HG03175 (cell line): ENCODE measurements at regions not wholly inside any gene's neighbourhood (a gene's known extent, or its start where the extent isn't known, plus 50 kb on each side); places are given as distances from the start of the nearest gene placed in this dataset.
"Not testable (repeated sequence)": the region's sequence is repeated elsewhere in the genome, so short reads cannot be mapped to it uniquely, and the experiment has no call there.

Source experiments
- ATAC-seq: cut with Tn5 transposase; IDR thresholded peaks from one replicate; pipeline ENCODE4 v1.9.1; 2021; ENCODE audit warnings: mild to moderate bottlenecking, moderate library complexity; ENCODE audit not compliant: unreplicated experiment

DNA sequence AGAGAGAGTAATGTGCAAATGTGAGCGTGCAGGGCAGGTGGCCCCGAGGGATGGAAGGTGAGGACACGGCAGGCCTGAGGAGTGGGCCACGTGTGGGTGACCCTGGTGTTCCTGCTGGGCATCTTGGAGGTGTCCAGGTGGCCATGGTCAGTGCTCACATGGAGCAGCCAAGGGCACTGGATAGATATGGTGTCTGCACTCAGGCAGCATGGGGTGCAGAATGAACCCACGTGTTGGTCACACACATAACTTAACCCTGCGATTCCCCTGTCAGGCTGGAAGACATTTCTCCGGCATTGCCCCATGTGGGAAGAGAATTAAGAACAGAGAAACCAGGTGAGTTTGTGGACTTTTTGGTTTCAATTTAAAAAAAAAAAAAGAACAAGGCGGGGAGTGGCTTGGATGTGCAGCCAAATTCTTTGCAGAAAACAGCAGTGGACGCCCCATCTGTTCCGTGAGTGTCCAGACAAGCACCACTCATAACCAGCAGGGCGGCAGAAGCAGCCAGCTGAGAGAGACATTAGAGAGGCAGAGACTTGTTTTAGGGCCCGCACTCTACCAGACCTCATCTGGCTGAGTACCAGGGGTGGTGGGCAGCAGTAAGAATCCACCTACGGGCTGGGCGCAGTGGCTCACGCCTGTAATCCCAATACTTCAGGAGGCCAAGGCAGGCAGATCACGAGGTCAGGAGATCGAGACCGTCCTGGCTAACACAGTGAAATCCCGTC lies 249.8 kb downstream of the ACKR3 start:
- no peak for ATAC-seq

DNA sequence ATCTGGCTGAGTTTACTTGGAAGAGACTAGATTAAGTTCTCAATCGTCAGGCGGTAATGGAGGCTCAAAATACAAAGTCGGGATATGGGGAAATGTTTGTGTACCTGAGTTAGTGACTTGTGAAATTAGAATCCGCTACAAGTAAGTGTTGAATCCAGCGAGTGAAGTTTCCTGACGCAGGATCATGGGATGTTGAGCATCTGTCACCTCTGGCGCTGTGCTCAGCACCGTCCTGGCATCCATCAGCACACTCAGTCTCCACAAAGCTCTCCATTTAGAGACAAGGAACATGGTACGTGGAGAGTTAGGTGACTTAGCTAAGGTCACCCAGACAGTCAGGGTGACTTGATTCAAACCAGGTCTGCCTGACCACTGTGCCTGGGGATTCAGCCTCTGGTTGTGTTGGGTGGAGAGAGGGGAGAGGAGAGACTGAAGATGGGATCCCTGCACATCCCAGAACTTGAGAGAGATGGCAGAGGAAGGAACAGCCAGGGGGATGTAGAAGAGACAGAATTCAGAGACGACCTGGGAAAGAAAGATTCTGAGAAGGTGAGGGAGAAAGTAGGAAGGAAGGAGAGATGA lies 251.2 kb downstream of the ACKR3 start:
- ATAC-seq: no peak

DNA sequence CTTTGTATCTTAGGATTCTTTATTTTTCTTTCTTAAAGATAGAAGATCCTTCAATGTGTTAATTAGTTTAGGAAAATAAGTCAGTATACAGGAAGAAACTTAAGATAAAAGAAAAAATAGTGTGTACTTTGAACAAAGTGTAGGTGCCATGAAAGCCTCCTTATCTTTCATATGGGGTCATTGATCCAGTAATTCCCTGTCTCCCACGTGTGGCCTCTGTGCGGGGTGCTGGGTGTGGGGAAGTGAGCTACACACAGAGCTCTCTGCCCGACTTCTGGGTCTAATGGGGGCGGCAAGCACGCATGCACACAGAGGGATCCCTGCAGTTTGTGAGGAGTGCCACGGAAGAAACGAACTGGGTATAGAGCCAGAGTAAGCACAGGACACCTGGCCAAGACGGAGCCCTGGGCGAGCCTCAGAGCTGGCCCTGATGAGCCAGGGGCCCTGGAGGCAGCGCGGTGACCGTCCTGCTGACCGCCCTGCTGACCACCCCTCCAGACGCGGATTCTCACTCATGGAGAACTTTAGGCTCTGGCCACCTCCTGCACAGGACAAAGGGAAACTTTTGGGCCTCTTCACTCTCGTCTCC lies 253.5 kb downstream of the ACKR3 start:
- ATAC-seq: no peak

DNA sequence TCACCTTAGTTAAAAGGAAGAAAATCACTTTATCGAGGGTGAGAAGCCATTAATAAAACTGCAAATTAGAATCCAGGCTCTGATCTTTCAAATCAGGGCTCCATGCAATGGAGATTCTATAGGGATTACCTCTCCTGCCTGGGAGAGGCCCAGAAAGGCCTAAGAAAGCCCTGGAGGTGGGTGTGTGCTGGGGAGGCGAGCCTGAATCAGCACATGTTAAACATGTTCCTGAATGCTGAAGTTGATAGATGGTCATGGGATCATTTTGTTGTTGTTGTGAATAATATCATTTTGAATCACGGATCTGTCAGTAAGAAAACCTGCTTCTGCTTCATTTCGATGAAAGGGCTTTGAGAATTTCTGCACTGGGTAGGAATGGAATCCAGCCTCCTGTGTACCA lies 254.3 kb downstream of the ACKR3 start:
- no peak for ATAC-seq

DNA sequence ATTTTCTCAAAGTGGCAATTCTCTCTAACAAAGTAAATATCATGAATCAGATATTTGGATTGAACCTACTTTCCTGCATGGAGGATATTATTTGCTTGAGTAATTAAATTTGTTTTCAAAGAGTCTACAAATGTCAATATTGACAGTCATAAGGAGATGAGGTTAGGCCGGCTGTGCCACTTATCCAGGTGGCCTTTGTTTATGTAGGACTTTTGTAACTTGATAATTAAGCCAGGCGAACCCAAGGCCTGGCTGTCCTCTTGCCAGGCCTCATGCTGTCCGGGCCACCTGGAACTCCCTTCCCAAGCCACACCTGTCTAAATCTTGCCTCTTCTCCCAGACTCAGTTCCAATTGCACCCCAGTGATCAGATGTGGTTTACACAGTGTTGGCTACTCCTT lies 255.2 kb downstream of the ACKR3 start:
- ATAC-seq: no peak

DNA sequence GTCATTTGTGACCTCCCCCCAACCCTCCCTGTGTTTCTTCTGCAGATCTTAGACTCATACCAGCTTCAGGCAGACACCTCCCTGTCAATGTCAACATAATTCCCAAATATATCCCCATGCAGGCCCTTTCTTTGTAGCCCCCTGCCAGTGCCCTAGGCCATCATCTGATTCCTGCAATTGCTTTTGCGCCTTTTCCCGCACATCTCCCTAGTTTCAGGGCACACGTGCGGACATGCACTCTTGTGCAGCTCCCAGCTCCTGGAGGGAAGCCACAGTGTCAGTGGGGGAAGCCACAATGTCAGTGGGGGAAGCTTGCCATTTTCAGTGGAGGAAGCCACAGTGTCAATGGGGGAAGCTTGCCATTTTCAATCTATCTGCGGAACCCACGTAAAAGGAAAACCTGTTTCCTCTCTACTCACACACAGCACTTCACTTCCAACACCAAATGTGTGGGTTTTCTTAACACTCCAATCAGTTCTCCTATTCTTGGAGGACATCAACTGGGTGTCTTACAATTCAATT lies 256.4 kb downstream of the ACKR3 start:
- no peak for ATAC-seq

DNA sequence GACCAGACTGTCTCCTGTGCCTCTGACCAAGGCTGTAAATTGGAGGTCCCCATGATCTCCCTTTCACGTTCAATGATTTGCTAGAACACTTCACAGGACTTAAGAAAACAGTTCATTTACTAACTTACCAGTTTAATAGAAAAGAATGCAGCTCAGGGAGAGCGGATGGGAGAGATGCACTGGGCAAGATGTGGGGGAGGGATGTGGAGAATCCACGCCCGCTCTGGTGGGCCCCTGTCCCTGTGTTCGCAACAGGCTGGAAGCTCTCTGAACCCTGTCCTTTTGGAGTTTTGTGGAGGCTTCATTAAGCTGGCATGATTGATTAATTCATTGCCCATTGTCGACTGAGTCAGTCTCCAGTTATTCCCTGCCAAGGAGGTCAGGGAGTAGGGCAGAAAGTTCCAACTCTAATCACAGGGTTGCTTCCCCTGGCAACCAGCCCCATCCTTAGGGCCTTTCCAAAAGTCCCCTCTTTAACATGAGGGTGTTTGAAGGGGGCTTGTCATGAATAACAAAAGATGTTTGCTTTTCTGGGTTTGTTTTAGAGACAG lies 257.1 kb downstream of the ACKR3 start:
- no peak for ATAC-seq

DNA sequence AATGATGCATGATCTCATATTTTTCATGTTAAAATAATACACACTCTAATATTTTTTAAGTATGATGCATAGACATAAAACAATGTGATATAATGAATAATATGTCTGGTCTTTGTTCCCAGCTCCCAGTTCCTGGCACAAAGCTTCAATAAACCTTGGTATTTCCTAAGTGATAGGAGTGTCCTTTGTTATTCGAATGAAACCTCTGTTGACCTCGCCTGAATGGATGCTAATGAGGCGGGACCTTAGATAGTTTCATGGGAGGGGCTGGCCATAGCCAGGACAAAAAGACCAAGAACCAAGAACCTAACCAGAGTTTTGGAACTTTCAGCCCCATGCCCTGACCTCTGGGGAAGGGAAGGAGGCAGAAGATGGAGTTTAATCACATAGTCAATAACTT lies 257.7 kb upstream of the COPS8 start:
- ATAC-seq: no peak

DNA sequence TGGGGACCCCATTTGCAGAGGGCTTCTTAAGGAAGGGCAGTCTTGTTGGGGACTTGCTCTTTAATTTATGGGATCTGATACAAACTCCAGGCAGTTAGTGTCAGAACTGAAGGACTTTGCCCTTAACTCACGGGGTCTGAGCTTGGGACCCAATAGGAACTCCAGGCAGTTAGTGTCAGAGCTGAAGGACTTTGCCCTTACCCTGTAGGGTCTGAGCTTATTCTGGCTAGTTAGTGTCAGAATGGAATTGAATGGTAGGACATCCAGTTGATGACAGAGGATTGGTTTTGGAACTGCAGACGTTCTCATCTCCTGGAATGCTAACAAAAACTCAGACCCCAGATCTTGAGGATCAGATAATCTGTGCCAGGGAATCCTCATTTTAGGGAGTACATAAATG lies 256.9 kb upstream of the COPS8 start:
- no peak for ATAC-seq

DNA sequence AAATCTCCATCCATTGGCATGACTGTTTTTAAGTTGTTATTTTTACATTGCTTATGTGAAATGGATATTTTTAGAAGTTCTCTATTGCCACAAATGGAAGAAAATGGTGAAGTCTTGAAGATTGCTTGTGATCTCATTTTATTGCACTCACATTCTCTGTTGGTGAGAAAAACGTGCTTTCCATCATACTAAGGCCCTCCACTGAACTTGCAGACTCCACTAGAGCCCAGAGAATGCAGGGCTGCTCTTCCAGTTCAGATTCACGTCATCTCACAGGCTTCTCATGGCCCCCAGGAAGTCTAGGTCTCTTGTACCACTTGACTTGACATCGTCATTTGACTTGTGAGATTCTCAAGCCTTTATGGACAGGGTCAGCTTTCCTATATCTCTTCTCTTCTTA lies 254.8 kb upstream of the COPS8 start:
- ATAC-seq: no peak

DNA sequence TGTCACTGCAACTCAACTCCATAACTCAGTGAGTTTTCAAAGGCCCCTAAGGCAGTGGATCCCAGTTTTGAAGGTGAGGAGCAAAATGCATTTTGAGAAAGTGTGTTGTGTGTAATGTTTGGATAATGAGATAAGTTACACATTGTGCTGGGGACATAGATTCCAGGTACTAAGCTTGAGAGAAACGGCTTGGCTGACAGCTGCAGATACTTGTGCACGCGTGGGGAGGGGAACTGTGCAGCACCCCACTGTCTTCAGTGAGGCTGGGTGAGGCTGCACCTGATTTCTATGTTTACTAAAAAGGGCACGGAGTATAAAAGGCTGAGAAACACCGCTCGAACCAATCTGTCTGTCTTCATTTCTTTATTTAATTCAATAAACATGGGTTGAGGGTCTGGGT lies 254.0 kb upstream of the COPS8 start:
- ATAC-seq: no peak

DNA sequence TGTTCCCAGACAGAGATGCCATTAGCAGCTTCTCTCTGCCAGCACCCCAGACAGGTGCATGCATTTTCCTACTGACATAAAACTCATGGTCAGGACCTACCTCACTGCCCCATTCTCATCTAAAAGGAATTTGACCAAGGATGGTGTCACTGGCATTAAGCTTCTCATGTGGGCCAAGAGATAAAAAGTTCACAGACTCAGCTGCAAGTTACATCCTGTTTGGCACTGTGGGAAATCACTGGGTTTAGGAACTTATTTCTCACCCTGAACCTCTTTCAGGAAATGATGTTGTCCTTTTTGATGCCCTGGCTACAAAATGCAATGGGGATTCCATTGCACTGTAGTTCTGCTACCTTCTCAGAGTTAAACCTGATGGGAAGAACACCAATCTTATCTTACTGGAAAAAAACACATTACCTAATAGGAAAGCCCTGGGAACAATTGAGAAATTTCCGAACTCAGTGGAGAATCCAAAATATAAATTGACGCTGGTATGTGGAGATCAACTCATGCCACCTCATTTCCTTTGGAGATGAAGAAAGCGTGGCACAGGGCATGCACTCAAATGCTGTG lies 252.1 kb upstream of the COPS8 start:
- ATAC-seq: no peak

DNA sequence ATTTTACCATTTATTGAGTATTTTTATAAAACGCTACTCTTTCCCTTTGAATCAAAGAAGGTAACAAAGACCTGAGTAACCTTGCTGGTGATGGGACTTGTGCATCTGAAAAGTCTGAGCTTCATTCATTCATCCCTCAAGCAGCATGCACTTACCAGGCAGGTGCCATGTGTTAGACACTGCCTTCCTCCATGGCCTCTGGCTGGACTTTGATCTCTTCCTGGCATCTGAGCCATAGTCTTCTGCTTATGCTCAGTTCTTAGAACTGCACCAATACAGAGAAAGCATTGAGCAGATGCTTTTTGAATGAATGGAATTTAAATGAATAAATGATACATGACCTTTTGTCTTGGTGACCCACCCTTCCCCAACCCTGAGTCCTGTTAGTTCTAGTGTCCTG lies 251.4 kb upstream of the COPS8 start:
- no peak for ATAC-seq

DNA sequence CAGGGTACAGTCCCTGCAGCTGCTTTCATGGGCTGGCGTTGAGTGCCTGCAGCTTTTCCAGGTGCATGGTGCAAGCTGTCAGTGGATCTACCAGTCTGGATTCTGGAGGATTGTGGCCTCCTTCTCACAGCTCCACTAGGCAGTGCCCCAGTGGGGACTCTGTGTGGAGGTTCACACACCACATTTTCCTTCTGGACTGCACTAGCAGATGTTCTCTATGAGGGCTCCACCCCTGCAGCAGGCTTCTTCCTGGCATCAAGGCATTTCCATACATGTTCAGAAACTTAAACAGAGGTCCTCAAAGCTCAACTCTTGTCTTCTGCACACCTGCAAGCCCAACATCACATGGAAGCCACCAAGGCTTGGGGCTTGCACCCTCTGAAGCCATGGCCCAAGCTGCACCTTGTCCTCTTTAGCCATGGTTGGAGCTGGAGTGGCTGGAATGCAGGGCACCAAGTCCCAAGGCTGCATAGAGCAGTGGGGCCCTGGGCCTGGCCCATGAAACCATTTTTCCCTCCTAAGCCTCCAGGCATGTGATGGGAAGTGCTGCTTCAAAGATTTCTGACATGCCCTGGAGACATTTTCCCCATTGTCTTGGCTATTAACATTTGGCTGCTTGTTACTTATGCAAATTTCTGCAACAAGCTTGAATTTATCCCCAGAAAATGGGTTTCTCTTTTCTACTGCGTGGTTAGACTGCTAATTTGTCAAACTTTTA lies 250.2 kb upstream of the COPS8 start:
- no peak for ATAC-seq

DNA sequence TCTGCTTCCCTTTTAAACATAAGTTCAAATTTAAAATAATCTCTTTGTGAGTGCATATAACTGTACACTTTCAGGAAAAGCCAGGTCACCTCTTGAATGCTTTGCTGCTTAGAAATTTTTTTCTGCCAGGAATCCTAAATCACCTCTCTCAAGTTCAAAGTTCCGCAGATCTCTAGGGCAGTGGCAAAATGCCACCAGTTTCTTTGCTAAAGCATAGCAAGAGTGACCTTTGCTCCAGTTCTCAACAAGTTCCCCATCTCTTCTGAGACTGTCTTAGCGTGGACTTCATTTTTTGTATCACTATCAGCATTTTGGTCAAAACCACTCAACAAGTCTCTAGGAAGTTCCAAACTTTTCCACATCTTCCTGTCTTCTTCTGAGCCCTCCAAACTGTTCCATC lies 249.7 kb upstream of the COPS8 start:
- not testable (repeated sequence) for ATAC-seq

DNA sequence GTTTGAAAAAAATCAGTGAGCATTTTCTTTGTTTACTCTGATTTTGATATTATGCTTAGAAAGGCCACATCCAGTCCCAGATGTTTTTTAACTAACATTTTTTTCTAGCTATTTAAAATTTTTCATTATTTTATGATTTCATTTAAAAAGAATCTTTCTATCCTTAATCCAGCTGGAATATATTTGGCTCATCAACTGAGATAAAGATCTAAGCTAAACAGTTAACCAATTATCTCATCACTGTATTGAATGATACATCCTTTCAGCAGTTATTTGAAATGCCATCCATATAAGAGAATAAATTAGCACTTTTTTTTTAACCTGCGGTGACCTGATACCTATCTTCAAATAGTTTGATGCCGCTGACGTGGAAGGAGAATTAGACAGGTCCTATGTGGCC lies 245.5 kb upstream of the COPS8 start:
- no peak for ATAC-seq

DNA sequence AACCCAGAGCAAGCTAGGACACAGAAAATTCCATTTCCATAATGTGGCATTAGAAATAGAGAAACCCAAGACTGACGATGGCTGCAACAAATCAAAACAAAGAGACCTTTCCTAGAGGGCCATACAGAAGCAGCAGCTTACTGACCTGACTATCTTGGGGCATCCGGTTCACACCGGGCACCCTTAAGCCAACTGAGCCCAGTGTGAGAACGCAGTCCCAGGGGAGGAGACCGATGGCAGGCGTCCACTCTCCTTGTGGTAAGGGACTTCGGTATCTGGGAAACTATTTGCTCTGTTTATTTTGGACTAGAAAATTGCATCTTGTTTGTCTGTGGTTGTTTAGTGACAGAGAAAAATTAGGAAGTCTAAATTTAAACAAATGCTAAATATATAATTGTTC lies 244.8 kb upstream of the COPS8 start:
- ATAC-seq: no peak

DNA sequence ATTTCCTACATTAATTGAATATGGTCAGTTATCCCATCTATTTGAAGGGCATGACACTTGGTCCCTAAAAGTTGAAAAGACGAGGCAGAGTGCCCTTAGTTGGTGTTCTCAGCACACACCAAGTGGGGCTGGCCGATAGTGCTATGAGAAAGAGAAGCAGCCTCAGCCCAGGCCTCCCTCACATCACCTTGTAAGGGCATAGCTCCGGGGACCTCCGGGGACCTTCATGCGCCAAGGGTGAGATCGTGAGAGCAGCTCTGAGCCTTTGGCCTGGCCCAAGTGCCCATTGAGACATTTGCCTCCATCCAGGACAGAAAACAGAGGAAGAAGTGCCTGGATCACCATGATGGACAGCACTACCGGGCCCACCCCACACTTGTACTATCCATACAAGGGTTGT lies 244.3 kb upstream of the COPS8 start:
- ATAC-seq: no peak

DNA sequence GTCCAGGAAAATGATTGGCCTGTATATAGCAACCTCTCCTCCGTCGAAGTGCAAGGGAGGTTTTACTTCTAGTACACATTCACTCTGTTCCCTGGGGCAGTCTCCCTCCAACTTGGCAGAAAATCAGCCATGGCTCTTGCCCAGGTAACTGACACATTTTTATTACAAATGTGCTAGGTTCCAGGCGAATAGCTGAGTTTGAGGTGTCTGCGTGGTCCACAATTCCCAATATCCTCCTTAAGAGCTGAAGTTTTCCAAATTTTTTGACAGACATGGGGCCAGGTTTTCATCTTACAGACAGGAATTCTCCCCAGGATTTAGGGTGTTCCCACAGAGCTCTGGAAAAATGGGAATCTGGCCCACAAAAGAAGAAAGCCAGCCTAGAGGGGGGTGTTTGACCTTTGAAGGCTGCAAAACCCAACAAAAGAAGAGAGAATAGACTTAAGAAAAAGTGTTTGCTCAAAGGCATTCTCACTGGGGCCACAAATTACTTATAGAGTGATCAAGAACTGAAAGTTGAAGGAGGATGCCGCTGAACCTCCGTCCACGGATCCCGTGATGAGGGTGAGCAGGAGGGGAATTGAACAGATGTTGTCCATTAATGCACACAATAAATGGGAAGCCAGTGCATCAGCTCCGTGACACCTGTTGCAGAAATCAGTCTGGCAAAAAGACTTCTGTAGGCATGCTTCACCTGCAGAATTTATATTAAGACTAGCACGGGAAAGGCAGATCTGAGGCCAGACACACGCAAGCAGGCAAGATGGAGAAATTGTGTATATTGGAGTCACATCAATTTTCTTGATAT lies 242.3 kb upstream of the COPS8 start:
- no peak for ATAC-seq

DNA sequence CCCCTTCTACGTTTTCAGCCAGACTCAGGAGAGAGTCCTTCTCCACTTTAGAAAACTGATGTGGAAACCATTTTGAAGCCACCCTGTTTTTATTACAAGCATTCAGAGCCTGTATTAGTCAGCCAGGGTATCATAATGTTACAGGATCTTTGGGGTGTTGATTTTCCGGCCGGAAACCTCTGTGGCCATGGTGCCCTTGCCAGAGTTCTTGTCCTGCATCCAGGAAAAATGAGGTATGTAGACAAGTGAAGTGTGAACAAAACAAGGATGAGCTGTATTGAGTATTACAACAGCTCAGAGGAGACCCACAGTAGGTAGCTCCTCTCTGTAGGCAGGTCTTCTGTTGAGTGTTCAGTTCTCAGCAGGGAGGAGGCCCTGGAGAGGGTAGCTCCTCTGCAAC lies 241.0 kb upstream of the COPS8 start:
- ATAC-seq: no peak
